ENCODE measurements at regions not wholly inside any gene's neighbourhood (a gene's known extent, or its start where the extent isn't known, plus 50 kb on each side); places are given as distances from the start of the nearest gene placed in this dataset.

GRCh38 chr7:117971556-117972244 is 98.5 kb upstream of the CTTNBP2 start:
- H3K4me3 ChIP-seq (ENCODE audit: low read depth in 1 of 3, low read length in 3 of 3), result no peak overlapping the region
- no peak overlapping the region for H3K27ac ChIP-seq (ENCODE audit: low read depth in 1 of 2, low read length in 2 of 2)
- no peaks in the 10 kb centered on the region for H3K4me1 ChIP-seq (ENCODE audit: control insufficient read depth in 4 of 4, insufficient read depth in 4 of 4, low read length in 3 of 4)
- 81% methylated on average over 11 of the region's 11 CpGs for WGBS
- TF ChIP-seq TAF1 (conservative IDR thresholded peaks at IDR 0.05) (no peak), EGR1 (IDR thresholded peaks at IDR 0.05; ENCODE audit: low read depth in 2 of 2) (no peak), NR2F2 (IDR thresholded peaks at IDR 0.05) (no peak)
- H3K9me3 ChIP-seq (ENCODE audit: control insufficient read depth in 4 of 4, low read length in 3 of 4), result no peaks in the 10 kb centered on the region
- peaks cover 0 to 2% (median 0%) of the 10 kb centered on the region in 4 donors for H3K27me3 ChIP-seq (ENCODE audit: control insufficient read depth in 4 of 4, insufficient read depth in 4 of 4, low read length in 3 of 4)
- DNase-seq (ENCODE audit: low spot score), result no peak
- no peaks in the 10 kb centered on the region for H3K36me3 ChIP-seq (ENCODE audit: control insufficient read depth in 4 of 4, insufficient read depth in 3 of 4, low read depth in 1 of 4, low read length in 3 of 4)
- H3K9ac ChIP-seq (ENCODE audit: low read depth in 1 of 2, low read length in 2 of 2), result no peak overlapping the region

- no peak for TF ChIP-seq MAX (IDR thresholded peaks at IDR 0.05)
- no peak for TF ChIP-seq FOXA2 (IDR thresholded peaks at IDR 0.05)
- no peak for TF ChIP-seq CTCF (IDR thresholded peaks at IDR 0.05; ENCODE audit: low read depth, low read length, missing input control)
- no peak for TF ChIP-seq ZBTB33 (IDR thresholded peaks at IDR 0.05)
- no peak for TF ChIP-seq RAD21 (IDR thresholded peaks at IDR 0.05)
- no peak for TF ChIP-seq JUND (IDR thresholded peaks at IDR 0.05)
- TF ChIP-seq NR2F2 (IDR thresholded peaks at IDR 0.05), result no peak
- no peak for TF ChIP-seq HNF4A (conservative IDR thresholded peaks at IDR 0.05)
- TF ChIP-seq TAF1 (conservative IDR thresholded peaks at IDR 0.05), result no peak
- TF ChIP-seq EGR1 (IDR thresholded peaks at IDR 0.05; ENCODE audit: low read depth in 2 of 2), result no peak
- no peak for TF ChIP-seq FOXA1 (IDR thresholded peaks at IDR 0.05)
- no peak for TF ChIP-seq HNF4G (IDR thresholded peaks at IDR 0.05)
- TF ChIP-seq YY1 (IDR thresholded peaks at IDR 0.05), result no peak
- no peak for TF ChIP-seq SP1 (IDR thresholded peaks at IDR 0.05)
- TF ChIP-seq GABPA (IDR thresholded peaks at IDR 0.05 in 1 of 2, conservative IDR thresholded peaks at IDR 0.05 in 1 of 2), result no peak
- no peak for TF ChIP-seq ATF3 (IDR thresholded peaks at IDR 0.05)
- Histone ChIP-seq H3K36me3 (ENCODE audit: control insufficient read depth in 4 of 4, insufficient read depth in 3 of 4, low read depth in 1 of 4, low read length in 3 of 4) (no peaks in the 10 kb centered on the region), H3K9ac (ENCODE audit: low read depth in 1 of 2, low read length in 2 of 2) (no peak overlapping the region), H3K9me3 (ENCODE audit: control insufficient read depth in 4 of 4, low read length in 3 of 4) (no peaks in the 10 kb centered on the region), H3K4me1 (ENCODE audit: control insufficient read depth in 4 of 4, insufficient read depth in 4 of 4, low read length in 3 of 4) (no peaks in the 10 kb centered on the region), H3K27me3 (ENCODE audit: control insufficient read depth in 4 of 4, insufficient read depth in 4 of 4, low read length in 3 of 4) (peaks cover 0 to 2% (median 0%) of the 10 kb centered on the region in 4 donors), H3K4me3 (ENCODE audit: low read depth in 1 of 3, low read length in 3 of 3) (no peak overlapping the region), H3K27ac (ENCODE audit: low read depth in 1 of 2, low read length in 2 of 2) (no peak overlapping the region)
- DNase-seq (ENCODE audit: low spot score), result no peak
- WGBS, result 83% methylated on average over 4 of the region's 4 CpGs
Measured at GRCh38 chr7:117972606-117973005, 99.4 kb upstream of the CTTNBP2 start.

Measured in liver (tissue), 8 donors.